ENCODE measurements at regions not wholly inside any gene's neighbourhood (a gene's known extent, or its start where the extent isn't known, plus 50 kb on each side); places are given as distances from the start of the nearest gene placed in this dataset.
"Not testable (repeated sequence)": the region's sequence is repeated elsewhere in the genome, so short reads cannot be mapped to it uniquely, and the experiment has no call there.

- no peak for FAIRE-seq
These were observed 614.2 kb upstream of the CLINT1 start for GRCh38 chr5:158473016-158473635.

- no peak for FAIRE-seq
These were observed 612.6 kb upstream of the CLINT1 start for GRCh38 chr5:158471535-158471924.

- FAIRE-seq, result no peak
These were observed 612.0 kb upstream of the CLINT1 start for GRCh38 chr5:158470764-158471534.

- no peak for FAIRE-seq
These were observed 609.5 kb upstream of the CLINT1 start for GRCh38 chr5:158468444-158468843.

GRCh38 chr5:158466191-158466590 is 607.2 kb upstream of the CLINT1 start:
- FAIRE-seq, result no peak

- FAIRE-seq, result no peak
These were observed 606.4 kb upstream of the CLINT1 start for GRCh38 chr5:158465086-158465972.

GRCh38 chr5:158464383-158464782 is 605.4 kb upstream of the CLINT1 start:
- no peak for FAIRE-seq

- FAIRE-seq, result no peak
These were observed 605.0 kb upstream of the CLINT1 start for GRCh38 chr5:158463938-158464337.

- FAIRE-seq, result no peak
These were observed 604.2 kb upstream of the CLINT1 start for GRCh38 chr5:158463188-158463587.

- FAIRE-seq, result no peak
These were observed 603.6 kb upstream of the CLINT1 start for GRCh38 chr5:158462349-158463114.

- FAIRE-seq, result no peak
These were observed 602.4 kb upstream of the CLINT1 start for GRCh38 chr5:158461240-158461854.

GRCh38 chr5:158458086-158458485 is 599.1 kb upstream of the CLINT1 start:
- FAIRE-seq, result no peak

- FAIRE-seq, result no peak
These were observed 597.8 kb upstream of the CLINT1 start for GRCh38 chr5:158456756-158457155.

GRCh38 chr5:158456241-158456640 is 597.3 kb upstream of the CLINT1 start:
- no peak for FAIRE-seq

GRCh38 chr5:158451993-158452672 is 593.2 kb upstream of the CLINT1 start:
- FAIRE-seq, result no peak

GRCh38 chr5:158451203-158451992 is 592.5 kb upstream of the CLINT1 start:
- no peak for FAIRE-seq

GRCh38 chr5:158450751-158451171 is 591.8 kb upstream of the CLINT1 start:
- no peak for FAIRE-seq

GRCh38 chr5:158446761-158447160 is 587.8 kb upstream of the CLINT1 start:
- FAIRE-seq, result not testable (repeated sequence)

- not testable (repeated sequence) for FAIRE-seq
These were observed 580.3 kb upstream of the CLINT1 start for GRCh38 chr5:158439204-158439603.

GRCh38 chr5:158436271-158437065 is 577.5 kb upstream of the CLINT1 start:
- no peak for FAIRE-seq
